HG03378 (cell line): ENCODE measurements at regions not wholly inside any gene's neighbourhood (a gene's known extent, or its start where the extent isn't known, plus 50 kb on each side); places are given as distances from the start of the nearest gene placed in this dataset.

Experiments used
- ATAC-seq: cut with Tn5 transposase; IDR thresholded peaks from one replicate; pipeline ENCODE4 v1.9.1; 2021; ENCODE audit warnings: mild to moderate bottlenecking, moderate library complexity; ENCODE audit not compliant: unreplicated experiment

DNA sequence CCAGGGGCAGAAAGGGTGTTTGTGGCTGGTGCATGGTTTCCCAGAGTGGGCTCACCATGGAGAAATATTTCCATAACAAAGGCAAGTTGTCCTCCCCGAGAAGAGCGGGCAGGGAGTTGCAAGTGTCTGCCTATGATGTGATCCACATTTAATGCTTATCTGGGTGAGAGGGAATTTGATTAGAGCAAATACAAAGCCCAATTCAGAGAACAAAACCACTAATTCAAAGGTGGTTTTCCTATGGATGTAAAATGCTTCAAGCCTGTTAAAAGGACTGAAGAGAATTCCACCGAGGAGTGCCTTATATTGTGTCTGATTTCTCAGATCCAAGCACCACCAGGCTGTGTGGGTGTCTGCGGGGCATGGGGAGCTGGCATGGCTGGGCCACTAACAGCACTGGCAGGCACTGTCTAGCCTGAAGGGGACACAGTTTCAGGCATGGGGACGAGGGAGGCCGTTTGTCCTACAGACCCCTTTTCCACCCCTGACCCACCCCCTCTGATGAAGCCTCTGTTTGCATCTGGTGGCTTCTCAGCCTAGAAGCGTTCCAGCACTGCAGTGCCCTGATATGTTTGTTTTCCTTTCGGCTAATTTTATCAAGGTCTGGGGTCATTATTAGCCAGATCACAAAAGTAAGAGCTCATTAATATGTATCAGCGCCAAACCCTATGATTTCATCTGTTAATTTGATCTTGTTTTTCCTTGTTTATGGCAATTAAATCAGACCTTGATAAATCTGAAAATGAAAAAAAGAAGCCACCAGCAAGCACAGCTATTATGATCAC is 357.3 kb downstream of the HRH4 start:
- no peak for ATAC-seq

DNA sequence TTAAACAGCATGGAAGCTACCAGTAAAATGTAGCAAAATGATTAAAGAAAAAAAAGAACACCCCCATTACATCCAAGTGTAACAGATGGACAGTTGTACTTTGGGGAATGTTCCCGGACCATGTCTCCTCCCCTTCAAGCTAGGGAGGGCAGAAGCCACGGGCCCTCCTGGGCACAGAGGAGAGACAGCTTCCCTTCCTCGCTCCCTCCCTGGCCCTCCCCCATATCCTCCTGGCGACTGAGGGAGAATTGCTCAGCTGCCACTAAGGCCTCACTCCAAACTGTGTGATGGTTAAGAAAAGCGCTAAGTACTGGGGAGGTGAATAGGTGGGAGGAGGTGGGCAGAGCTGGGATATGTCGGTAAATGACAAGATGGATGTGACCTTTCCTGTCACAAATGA is 358.0 kb downstream of the HRH4 start:
- no peak for ATAC-seq

DNA sequence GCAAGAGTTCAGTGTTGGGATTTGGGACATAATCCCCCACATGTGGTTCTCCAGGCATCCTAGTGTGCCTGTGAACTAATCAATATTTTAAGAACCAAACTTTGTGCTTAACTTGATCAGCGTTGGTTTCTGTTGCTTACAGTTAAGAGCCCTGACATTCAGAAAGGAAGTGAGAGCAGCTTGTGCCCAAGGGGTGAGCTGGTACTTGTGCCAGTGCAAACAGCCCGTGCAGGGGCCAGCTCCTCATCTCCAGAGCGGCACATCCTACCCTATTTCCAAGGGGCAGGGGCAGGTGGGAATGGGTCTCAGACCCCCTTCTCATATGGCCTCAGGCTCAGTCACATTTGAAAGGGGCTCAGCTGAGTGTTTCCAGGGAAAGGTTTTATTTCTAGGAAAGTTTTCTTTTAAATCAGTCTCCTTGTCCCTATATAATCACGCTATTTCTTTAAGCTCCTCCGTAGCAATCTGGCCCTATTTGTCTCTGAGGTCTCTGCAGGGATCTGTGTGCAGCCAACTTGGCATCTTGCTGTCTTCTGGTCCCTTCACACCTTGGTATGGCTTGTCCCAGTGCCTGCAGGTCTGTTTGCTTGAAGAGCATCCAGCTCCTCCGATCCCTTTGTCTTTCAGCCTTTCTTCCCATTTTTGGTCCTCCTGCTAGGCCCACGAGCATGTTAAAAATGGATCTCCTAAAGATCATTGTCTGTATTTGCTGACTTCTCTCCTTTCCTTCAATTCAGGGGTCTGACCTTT is 358.9 kb downstream of the HRH4 start:
- ATAC-seq = no peak

DNA sequence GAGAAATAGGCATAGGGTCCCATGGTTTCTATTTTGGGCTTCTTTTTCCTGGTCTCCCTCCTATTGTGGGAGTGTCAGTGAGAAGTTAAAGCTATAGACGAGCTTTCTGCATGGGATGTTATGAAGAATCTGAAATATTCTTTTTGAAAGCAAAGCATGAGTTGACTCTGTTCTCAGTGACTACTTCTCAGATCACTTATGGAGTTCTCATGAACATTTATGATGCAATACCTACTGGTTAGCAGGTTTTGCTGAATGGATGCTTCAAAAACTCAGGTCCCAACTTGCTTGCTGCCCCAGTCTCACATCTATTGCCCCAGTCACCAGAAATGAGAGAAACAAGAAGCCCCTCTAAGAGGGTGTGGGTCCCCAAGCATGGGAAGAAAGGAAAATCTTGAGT is 365.0 kb downstream of the HRH4 start:
- ATAC-seq = no peak

DNA sequence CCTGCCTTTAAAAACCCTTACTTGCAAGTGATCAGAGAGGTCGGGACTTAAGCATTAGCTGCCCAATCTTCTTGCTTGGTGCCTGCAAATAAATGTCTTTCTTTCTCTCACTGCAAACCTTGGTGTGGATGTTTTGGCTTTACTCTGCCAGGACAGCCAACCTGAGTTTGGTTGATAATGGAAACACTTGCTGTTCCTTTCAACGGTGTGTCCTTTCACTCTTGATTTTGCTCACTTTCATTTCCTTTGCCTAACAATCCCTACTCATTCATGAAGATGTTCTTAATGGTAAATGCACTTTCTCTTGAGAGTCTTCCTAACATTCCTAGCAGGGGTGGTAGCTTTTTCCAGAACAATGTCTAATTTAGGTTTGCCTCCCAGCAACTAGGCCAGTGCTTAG is 366.2 kb downstream of the HRH4 start:
- ATAC-seq = no peak

DNA sequence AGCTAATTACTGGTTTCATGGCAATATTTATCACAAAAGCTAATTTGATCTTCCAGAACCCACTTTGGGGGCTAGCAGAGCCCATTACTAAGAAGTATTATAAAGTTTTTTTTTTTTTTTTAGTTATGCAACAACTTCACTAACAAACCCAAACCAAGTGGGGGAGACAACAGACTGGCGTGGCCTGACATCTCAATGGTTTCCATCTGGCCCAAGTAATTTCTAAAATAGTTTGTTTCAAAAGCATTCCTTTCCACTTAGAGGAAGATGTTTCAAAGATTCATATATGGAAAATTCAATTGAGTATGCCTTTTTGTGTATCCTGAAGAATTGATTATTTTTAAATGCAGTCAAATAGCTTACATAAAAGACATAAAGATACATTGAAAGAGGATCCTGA is 367.1 kb downstream of the HRH4 start:
- ATAC-seq = no peak

DNA sequence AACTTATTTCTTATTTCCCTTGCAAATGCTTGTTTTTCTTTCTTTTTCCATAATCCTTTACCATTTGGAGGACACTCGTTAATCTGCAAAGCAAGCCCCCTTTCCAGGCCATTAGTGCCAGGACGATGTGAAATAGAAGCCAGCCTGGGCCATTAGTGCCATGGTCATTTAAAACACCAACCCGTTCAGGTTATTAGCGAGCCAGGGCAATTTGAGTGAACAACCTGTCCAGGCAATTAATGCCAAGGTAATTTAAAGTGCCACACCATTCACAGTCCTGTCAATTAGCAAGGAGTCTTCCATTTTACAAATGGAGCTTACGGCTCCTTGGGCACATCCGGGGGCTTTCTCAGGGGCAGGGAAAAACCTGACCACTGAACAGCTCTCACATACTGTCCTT is 370.6 kb downstream of the HRH4 start:
- no peak for ATAC-seq

DNA sequence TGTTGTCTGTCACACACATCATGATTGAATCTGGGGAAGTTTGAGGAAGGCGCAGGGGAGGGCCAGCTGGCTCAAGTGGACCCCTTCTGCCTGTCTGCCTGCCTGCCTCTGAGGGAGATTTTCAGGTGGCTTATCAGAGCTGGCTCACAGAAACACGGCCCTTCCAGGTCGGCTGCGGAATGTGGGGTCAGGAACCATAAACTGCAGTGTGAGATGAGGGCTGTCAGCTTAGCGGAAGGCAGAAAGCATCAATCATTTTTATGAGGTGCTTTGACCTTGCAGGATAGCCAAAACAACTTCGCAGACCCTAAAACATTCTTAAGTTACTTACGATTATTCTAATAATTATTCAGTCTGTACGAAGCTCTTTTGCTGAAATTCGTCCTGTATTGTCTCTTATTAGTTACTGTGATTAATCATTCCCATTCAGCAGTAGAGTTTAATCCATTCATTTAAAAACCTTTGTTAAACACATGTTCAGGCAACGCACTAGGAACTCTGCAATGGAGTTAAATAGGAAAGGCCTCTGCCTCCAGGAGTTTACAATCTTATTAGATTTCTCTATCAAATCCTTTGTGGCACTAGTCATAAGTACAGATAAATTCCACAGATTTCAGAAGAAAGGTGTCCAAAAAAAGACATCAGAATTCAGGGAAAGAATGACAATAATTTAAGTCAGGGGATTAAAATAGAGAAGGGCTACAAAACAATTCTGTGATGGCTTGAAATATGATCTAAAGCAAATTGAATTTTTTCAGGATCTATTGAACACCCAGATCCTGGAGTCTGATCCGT is 371.6 kb downstream of the HRH4 start:
- ATAC-seq = no peak

DNA sequence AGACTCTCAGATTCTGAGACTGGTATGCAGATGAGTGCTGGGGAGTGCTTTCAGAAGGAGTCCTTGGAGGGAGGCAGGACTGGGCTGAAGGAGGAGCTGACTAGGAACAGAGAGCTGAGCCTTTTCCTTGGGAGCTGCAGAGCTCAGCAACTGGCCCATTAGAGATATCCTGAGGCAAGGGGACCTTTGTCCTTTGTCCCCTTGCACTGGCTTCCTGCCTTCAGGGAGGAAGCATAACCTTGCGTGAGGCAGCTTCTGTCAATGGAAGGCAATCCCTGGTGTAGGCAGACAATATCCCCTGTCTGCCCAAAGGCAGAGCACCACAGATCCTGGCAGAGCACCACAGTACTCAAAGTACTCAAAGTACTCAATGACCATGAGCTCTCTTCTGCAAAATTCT is 375.3 kb downstream of the HRH4 start:
- no peak for ATAC-seq

DNA sequence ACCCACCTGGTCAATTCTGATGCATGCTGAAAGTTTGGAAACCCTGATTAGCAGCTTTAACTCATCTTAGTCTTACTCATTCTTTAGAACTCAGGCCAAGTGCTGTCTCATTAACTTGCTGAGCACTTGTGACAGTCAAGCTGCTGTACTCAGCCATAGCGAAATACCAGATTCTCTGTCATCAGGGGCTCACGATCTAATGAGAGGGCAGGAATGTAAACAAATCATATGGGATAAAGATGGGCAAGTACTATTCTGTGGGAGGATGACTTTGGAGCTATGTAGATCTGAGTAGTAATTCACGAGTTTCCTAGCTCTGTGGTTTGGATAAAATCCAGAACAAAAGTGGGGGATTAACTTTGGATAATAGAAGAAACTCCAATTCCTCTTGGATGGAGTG is 376.6 kb downstream of the HRH4 start:
- no peak for ATAC-seq

DNA sequence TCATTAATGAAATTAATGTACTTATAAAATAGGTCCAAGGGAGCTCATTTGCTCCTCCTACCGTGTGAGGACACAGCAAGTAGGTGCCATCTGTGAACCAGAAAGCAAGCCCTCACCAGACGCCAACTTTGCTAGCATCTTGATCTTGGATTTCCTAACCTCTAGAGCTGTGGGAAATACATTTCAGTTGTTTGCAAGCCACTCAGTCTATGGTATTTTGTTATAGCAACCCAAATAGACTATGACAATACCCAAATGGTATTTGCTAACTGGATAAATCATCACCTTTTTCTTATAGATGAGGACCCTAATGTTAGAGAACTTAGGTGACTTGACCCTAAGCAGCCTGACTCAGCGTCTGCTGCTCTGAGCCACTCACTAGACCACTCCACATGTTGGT is 379.6 kb downstream of the HRH4 start:
- ATAC-seq = no peak

DNA sequence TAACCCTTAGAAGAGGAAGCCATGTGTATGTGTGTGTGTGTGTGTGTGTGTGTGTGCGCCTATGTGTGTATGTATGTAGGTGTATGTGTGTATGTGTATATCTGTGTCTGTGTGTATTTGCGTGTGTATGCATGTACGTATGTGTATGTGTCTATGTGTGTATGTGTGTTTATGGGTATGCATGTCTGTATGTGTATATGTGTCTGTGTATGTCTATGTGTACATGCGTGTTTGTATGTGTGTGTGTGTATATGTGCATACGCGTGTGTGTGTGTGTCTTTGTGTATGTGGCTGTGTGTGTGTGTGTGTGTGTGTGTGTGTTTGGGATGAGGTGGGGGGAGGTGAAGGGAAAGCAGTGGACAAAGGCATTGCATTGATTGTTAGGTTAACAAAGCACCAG is 380.2 kb downstream of the HRH4 start:
- no peak for ATAC-seq

DNA sequence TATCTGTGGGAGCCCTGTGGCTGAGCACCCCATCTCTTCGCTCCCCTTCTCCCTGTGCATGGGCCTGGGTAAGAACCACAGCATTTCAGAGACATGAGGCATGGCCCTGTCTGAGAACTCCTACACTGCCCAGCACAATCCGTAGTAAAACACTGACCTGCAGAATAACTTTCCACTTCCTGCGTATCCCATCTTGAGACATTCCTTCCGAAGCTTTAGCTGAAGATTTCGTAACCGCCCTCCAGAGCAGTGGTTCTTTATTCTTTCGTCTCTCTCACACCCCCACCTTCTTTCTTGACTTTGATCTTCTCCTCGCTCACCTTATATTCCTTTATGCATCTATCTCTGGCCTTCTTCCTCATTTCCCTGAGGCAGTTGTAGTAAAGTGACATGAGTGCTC is 381.1 kb downstream of the HRH4 start:
- ATAC-seq = no peak

DNA sequence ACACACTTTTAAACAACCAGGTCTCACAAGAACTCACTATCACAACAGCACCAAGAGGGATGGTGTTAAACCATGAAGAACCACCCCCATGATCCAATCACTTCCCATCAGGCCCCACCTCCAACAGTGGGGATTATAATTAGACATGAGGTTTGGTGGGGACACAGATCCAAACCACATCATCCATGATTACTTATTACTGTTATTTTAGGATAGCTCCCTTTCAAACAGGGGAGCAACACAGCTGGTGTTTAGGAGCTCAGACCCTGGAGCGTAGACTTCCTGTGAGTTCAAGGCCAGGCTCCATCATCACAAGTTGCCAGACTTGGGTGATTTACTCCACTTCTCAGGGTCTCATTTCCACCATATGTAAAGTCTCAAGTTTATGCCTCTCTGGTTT is 382.7 kb downstream of the HRH4 start:
- ATAC-seq = no peak

DNA sequence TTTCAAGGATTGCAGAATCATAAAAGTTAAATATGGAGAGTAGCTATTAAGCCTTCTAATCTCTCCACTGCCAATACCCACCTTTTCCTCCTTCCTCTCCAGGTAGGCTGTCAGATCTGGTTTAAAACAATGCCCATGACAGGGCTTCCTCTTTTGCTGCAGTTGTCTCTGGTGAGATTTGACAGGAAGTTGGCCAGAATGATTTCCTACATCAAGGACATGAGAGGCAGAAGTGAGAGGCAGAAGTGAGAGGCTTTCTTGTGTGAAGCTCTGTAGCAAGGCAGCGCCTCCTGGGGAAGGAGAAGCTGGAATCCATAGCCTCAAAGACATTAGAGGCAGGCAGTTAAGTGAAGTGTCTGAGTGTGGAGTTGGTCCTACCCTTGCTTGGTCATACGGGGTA is 385.7 kb downstream of the HRH4 start:
- ATAC-seq = no peak

DNA sequence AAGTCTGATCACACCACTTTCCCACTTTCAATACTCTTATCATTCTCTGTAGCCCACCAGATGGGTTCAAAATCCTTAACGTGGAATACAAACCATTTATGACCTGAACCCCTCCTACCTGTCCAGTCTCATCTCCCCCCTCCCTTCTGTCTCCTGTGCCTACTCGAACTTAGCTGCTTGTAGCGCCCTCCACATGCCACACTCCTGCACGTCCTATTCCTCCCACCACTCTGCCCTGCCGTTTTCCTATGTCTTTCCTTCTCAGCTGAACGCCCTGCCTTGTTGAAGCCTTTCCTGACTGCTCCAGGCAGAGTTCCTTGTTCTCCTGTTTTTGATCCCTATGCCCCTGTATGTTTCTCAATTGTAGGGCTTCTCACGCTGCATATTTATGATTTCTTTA is 390.1 kb downstream of the HRH4 start:
- ATAC-seq = no peak

DNA sequence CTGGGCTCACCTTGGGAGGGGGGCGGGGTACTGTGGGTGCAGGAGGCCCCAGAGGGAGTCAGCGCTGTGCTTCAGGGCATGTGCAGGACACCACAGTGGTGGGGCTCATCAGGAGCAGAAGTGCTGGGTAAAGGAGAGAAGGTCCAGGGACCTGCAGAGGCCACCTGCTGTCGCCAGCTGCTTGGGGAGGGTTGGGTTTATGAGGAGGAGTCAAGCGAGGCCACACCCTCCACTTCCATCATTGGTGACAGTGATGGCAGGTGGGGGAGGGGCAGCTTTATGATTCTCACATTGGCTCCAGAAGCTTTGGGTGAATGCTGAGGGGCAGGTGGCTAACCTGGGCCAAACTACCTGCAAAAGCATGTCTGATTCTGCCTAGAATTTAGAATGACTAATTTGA is 392.6 kb downstream of the HRH4 start:
- no peak for ATAC-seq

DNA sequence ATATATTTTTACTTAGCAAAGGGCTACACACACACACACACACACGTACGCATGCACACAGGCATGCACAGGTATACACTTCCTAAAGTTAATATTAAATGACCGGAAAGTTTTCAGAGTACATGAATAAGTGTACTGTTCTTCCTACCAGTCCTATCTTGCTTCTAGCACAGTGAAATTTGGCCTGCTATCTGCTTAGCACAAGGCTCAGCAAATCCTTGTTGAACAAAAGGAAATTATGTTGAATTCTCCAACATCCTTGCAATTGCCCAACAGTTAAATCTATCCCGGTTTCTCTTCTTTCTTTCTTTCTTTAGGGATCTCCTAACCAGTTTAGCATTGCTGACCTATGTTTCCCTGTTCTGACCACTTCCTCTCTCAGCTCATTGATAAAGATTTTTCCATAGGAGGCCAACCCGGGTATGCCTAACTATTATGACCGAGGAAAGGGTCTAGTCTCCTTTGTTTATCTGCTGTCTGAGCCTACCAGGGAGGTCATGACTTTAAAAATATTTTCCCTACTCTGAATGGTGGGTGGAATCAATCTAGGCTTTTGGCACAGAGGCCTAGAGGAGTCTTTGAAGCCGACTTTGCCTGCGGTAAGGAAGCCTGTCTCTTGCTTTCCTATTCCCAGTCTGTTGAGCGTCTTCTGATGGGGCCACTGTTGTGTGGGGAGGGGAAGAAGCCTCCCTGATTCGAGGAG is 400.7 kb downstream of the HRH4 start:
- no peak for ATAC-seq

DNA sequence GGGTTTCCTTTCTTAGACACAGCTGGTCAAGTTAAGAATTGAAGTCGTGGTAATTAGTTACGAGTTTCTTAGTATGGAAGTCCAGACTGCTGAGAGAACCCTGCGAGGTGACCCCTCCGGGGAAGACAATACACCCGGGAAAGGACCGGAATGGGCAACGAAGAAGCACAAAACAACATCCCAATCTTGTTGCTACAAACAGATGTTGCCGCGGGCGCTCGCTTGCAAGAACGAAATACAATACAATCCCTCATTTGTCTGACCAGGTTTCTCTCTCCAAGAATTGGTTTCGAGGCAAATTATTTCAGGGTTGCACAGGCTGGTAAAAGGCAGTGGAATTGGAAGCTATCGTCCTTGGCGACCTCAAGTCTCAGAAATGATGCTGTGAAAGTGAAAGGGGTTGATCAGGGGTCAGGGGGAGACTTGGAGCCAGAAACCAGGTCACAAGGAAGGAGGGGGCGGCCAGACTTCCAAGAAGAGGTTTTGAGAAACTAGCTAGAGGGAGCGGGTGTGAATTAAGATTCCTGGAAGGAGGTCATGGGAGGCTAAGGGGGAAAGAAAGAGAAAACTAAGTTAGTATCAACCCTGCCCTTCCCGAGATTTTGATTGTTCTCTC is 401.9 kb downstream of the HRH4 start:
- no peak for ATAC-seq

DNA sequence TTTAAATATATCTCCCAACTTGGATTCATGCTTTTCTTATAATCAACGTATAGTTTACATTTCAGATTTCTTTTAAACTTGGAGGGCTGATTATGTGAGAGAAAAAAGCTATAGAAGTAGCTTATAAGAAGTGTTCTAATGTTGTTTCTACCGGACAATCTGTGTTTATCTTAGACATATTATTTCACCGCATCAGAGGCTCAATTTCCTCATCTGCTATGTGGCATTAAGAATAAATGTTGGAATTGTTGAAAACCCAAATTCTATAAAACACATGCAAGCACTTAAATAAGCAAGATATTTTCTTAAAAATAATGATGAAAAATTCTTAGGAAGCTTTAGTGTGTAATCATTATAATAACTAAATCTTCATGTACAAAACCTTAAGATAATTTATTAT is 407.9 kb downstream of the HRH4 start:
- ATAC-seq = no peak

DNA sequence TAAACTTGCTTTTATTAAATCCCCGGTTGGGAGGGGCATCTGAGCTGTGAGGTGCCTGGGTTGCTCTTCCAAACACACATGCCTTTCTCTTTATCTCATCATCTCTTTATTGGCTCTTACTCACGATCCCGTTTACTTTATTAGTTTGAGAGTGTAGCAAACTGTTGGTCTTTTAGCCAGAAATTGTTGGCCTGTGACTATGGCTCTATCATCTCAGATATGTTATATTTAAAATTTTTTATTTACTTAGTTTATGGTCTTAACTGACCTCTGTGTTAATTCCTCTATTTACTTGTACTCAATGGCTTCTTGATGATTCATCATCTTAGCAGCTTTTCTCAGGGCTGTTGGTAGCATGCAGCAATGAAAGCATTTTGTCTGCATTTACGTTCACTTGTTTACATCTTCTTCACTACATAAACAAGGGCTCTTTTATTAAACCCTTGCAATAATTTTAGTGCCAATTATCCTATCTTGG is 408.4 kb downstream of the HRH4 start:
- no peak for ATAC-seq
